Uterus (tissue), 2 donors: ENCODE measurements at regions not wholly inside any gene's neighbourhood (a gene's known extent, or its start where the extent isn't known, plus 50 kb on each side); places are given as distances from the start of the nearest gene placed in this dataset.

Experiments used
- POLR2A ChIP-seq, 2 donors: fragments of 450-650 bp; IDR thresholded peaks; one replicate each; pipeline ENCODE4 v1.6.1; 2016; ENCODE audit warnings: antibody characterized with exemption in 2 of 2, mild to moderate bottlenecking in 1 of 2, moderate library complexity in 1 of 2
- TF ChIP-seq, protein P1 (sequence below), 4 experiments: fragments of 200-600 bp in 2 of 4; fragments of 450-650 bp in 2 of 4; sonication (generic) in 2 of 4; IDR thresholded peaks; one replicate each; pipeline ENCODE4 v1.5.1; 2016 to 2019; ENCODE audit warnings: antibody characterized with exemption in 4 of 4, mild to moderate bottlenecking in 2 of 4, moderate library complexity in 1 of 4

DNA sequence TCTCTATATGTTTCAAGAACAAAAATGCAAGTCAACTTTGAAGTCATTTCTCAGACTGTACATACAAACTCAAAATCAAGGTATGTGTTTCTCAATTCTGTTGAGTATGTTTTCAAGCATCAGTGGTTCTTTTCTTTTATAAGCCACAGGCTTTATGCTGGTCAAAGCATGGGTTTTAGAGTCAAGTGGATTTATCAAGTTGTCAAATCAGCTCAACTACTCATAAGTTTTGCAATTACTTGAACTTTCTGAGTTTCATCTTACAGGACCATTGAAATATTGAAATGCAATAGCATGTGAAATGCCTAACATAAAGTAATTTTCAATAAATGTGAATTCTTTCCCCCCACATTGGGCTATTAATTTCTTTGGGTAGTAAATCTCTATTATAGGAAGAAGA, 239.9 kb upstream of the DKK2 start:
- TF ChIP-seq, protein P1, sequence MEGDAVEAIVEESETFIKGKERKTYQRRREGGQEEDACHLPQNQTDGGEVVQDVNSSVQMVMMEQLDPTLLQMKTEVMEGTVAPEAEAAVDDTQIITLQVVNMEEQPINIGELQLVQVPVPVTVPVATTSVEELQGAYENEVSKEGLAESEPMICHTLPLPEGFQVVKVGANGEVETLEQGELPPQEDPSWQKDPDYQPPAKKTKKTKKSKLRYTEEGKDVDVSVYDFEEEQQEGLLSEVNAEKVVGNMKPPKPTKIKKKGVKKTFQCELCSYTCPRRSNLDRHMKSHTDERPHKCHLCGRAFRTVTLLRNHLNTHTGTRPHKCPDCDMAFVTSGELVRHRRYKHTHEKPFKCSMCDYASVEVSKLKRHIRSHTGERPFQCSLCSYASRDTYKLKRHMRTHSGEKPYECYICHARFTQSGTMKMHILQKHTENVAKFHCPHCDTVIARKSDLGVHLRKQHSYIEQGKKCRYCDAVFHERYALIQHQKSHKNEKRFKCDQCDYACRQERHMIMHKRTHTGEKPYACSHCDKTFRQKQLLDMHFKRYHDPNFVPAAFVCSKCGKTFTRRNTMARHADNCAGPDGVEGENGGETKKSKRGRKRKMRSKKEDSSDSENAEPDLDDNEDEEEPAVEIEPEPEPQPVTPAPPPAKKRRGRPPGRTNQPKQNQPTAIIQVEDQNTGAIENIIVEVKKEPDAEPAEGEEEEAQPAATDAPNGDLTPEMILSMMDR (IDR thresholded peaks at IDR 0.05), result no peak
- no peak for TF ChIP-seq POLR2A (IDR thresholded peaks at IDR 0.05)
